Mesendoderm (in vitro differentiated cells): ENCODE measurements at regions not wholly inside any gene's neighbourhood (a gene's known extent, or its start where the extent isn't known, plus 50 kb on each side); places are given as distances from the start of the nearest gene placed in this dataset.

Experiments
- DNase-seq: peaks from one replicate; pipeline ENCODE4 v3.0.0; 2013
- H2AK5ac ChIP-seq: 2 replicates; pipeline ENCODE4 v1.6.1; 2013; ENCODE audit warnings: low read length, inconsistent platforms
- H2BK120ac ChIP-seq: 2 replicates; pipeline ENCODE4 v1.6.1; 2013; ENCODE audit warnings: low read depth, mild to moderate bottlenecking, low read length, moderate library complexity, mixed read lengths
- H2BK15ac ChIP-seq: replicated peaks from 2 replicates; pipeline ENCODE4 v1.6.1; 2013; ENCODE audit warnings: low read depth, mild to moderate bottlenecking, moderate library complexity
- H2BK5ac ChIP-seq: 2 replicates; pipeline ENCODE4 v1.6.1; 2013; ENCODE audit warnings: low read length, inconsistent platforms
- H3K18ac ChIP-seq: 2 replicates; pipeline ENCODE4 v1.6.1; 2013; ENCODE audit warnings: mild to moderate bottlenecking, low read length, mixed read lengths
- H3K23ac ChIP-seq: one replicate; pipeline ENCODE4 v1.6.1; 2013; ENCODE audit warnings: low read length
- H3K27ac ChIP-seq: 2 replicates; pipeline ENCODE4 v1.5.1; 2013; ENCODE audit warnings: low read depth, mild to moderate bottlenecking, inconsistent platforms, low read length, moderate library complexity
- H3K27me3 ChIP-seq: 2 replicates; pipeline ENCODE4 v1.6.1; 2013; ENCODE audit warnings: low read length, control low read depth, mild to moderate bottlenecking, inconsistent platforms; ENCODE audit not compliant: insufficient read depth, poor library complexity
- H3K36me3 ChIP-seq: 2 replicates; pipeline ENCODE4 v1.6.1; 2013; ENCODE audit warnings: low read length, inconsistent platforms; ENCODE audit not compliant: control insufficient read depth, insufficient read depth
- H3K4ac ChIP-seq: one replicate; pipeline ENCODE4 v1.6.1; 2013; ENCODE audit warnings: low read depth, mild to moderate bottlenecking, low read length, moderate library complexity
- H3K4me1 ChIP-seq: 2 replicates; pipeline ENCODE4 v1.6.1; 2013; ENCODE audit warnings: low read depth, low read length, inconsistent platforms; ENCODE audit not compliant: control insufficient read depth
- H3K4me2 ChIP-seq: 2 replicates; pipeline ENCODE4 v1.6.1; 2013; ENCODE audit warnings: low read length
- H3K4me3 ChIP-seq: 2 replicates; pipeline ENCODE4 v1.5.1; 2013; ENCODE audit warnings: mild to moderate bottlenecking, low read length
- H3K56ac ChIP-seq: one replicate; pipeline ENCODE4 v1.6.1; 2013; ENCODE audit warnings: low read length
- H3K79me1 ChIP-seq: 2 replicates; pipeline ENCODE4 v1.6.1; 2013; ENCODE audit warnings: low read length, inconsistent platforms
- H3K79me2 ChIP-seq: 2 replicates; pipeline ENCODE4 v1.6.1; 2013; ENCODE audit warnings: mild to moderate bottlenecking, low read length; ENCODE audit not compliant: control insufficient read depth, insufficient read depth
- H3K9ac ChIP-seq: 2 replicates; pipeline ENCODE4 v1.6.1; 2013; ENCODE audit warnings: low read length, inconsistent platforms
- H4K5ac ChIP-seq: one replicate; pipeline ENCODE4 v1.6.1; 2013; ENCODE audit warnings: low read length
- H4K8ac ChIP-seq: one replicate; pipeline ENCODE4 v1.6.1; 2013; ENCODE audit warnings: low read depth, mild to moderate bottlenecking, control low read depth, low read length, moderate library complexity
- whole genome bisulfite sequencing: extraction: QIAGEN DNeasy Blood & Tissue Kit; methylation state at CpG from one replicate; pipeline ENCODE4 v1.1.7; 2013; ENCODE audit warnings: low lambda C conversion rate, missing lambda C conversion rate; ENCODE audit not compliant: insufficient coverage; ENCODE audit errors: extremely low coverage; 5-methylcytosine and 5-hydroxymethylcytosine counted together

GRCh38 chr9:69955536-69956355, 87.9 kb upstream of the MAMDC2 start:
- no peak overlapping the region for H3K18ac ChIP-seq
- H3K56ac ChIP-seq = no peak overlapping the region
- H2BK15ac ChIP-seq = no peak overlapping the region
- no peak overlapping the region for H4K5ac ChIP-seq
- H3K79me1 ChIP-seq = no peaks in the 10 kb centered on the region
- H3K27me3 ChIP-seq = no peaks in the 10 kb centered on the region
- H3K4ac ChIP-seq = no peak overlapping the region
- no CpG with 5 or more reads among the region's 6 CpGs for WGBS
- H3K27ac ChIP-seq = no peak overlapping the region
- H3K4me3 ChIP-seq = no peak overlapping the region
- no peaks in the 10 kb centered on the region for H3K4me1 ChIP-seq
- H3K79me2 ChIP-seq = no peaks in the 10 kb centered on the region
- no peaks in the 10 kb centered on the region for H3K36me3 ChIP-seq
- H2BK120ac ChIP-seq = no peak overlapping the region
- no peak overlapping the region for H2BK5ac ChIP-seq
- no peak for DNase-seq
- H3K9ac ChIP-seq = no peak overlapping the region
- H3K4me2 ChIP-seq = no peak overlapping the region
- no peak overlapping the region for H4K8ac ChIP-seq
- H2AK5ac ChIP-seq = no peak overlapping the region
- no peak overlapping the region for H3K23ac ChIP-seq

GRCh38 chr9:69961843-69962242, 81.8 kb upstream of the MAMDC2 start:
- no CpG with 5 or more reads among the region's 1 CpG for WGBS
- H3K4me1 ChIP-seq = no peaks in the 10 kb centered on the region
- no peaks in the 10 kb centered on the region for H3K27me3 ChIP-seq
- H3K9ac ChIP-seq = no peak overlapping the region
- no peaks in the 10 kb centered on the region for H3K79me1 ChIP-seq
- no peak overlapping the region for H3K4ac ChIP-seq
- H2BK15ac ChIP-seq = no peak overlapping the region
- no peak overlapping the region for H2BK5ac ChIP-seq
- no peak overlapping the region for H2AK5ac ChIP-seq
- H3K79me2 ChIP-seq = no peaks in the 10 kb centered on the region
- no peak overlapping the region for H4K8ac ChIP-seq
- H3K4me3 ChIP-seq = no peak overlapping the region
- DNase-seq = no peak
- H3K27ac ChIP-seq = no peak overlapping the region
- H3K4me2 ChIP-seq = no peak overlapping the region
- H3K23ac ChIP-seq = no peak overlapping the region
- no peaks in the 10 kb centered on the region for H3K36me3 ChIP-seq
- H2BK120ac ChIP-seq = no peak overlapping the region
- H3K18ac ChIP-seq = no peak overlapping the region
- no peak overlapping the region for H3K56ac ChIP-seq
- H4K5ac ChIP-seq = no peak overlapping the region

- Histone ChIP-seq H3K4me2 (no peak overlapping the region), H3K23ac (no peak overlapping the region), H3K27ac (no peak overlapping the region), H2AK5ac (no peak overlapping the region), H3K18ac (no peak overlapping the region), H2BK5ac (no peak overlapping the region), H3K56ac (no peak overlapping the region), H4K8ac (no peak overlapping the region), H2BK15ac (no peak overlapping the region), H3K79me1 (no peaks in the 10 kb centered on the region), H3K9ac (no peak overlapping the region), H3K4me3 (no peak overlapping the region), H3K4me1 (no peaks in the 10 kb centered on the region), H3K79me2 (no peaks in the 10 kb centered on the region), H3K27me3 (no peaks in the 10 kb centered on the region), H2BK120ac (no peak overlapping the region), H4K5ac (no peak overlapping the region), H3K4ac (no peak overlapping the region), H3K36me3 (no peaks in the 10 kb centered on the region)
- WGBS = no CpG with 5 or more reads among the region's 9 CpGs
- DNase-seq = no peak
Observed at GRCh38 chr9:69963803-69964202, 79.8 kb upstream of the MAMDC2 start.

- no peak overlapping the region for H3K4me3 ChIP-seq
- H2BK5ac ChIP-seq = no peak overlapping the region
- H4K5ac ChIP-seq = no peak overlapping the region
- no peaks in the 10 kb centered on the region for H3K27me3 ChIP-seq
- H3K36me3 ChIP-seq = no peaks in the 10 kb centered on the region
- no peak overlapping the region for H2AK5ac ChIP-seq
- no peak overlapping the region for H3K18ac ChIP-seq
- H2BK120ac ChIP-seq = no peak overlapping the region
- H3K4ac ChIP-seq = no peak overlapping the region
- no CpG with 5 or more reads among the region's 1 CpG for WGBS
- H3K23ac ChIP-seq = no peak overlapping the region
- H3K9ac ChIP-seq = no peak overlapping the region
- no peaks in the 10 kb centered on the region for H3K4me1 ChIP-seq
- H3K56ac ChIP-seq = no peak overlapping the region
- H3K79me2 ChIP-seq = no peaks in the 10 kb centered on the region
- no peaks in the 10 kb centered on the region for H3K79me1 ChIP-seq
- H4K8ac ChIP-seq = no peak overlapping the region
- H2BK15ac ChIP-seq = no peak overlapping the region
- H3K27ac ChIP-seq = no peak overlapping the region
- H3K4me2 ChIP-seq = no peak overlapping the region
- no peak for DNase-seq
Observed at GRCh38 chr9:69964446-69964845, 79.2 kb upstream of the MAMDC2 start.

GRCh38 chr9:69965416-69966145, 78.1 kb upstream of the MAMDC2 start:
- Histone ChIP-seq H3K4ac (no peak overlapping the region), H3K9ac (no peak overlapping the region), H3K4me2 (no peak overlapping the region), H3K79me2 (no peaks in the 10 kb centered on the region), H4K5ac (no peak overlapping the region), H4K8ac (no peak overlapping the region), H3K4me3 (no peak overlapping the region), H2AK5ac (no peak overlapping the region), H3K27ac (no peak overlapping the region), H2BK120ac (no peak overlapping the region), H3K23ac (no peak overlapping the region), H3K18ac (no peak overlapping the region), H3K36me3 (no peaks in the 10 kb centered on the region), H2BK15ac (no peak overlapping the region), H2BK5ac (no peak overlapping the region), H3K79me1 (no peaks in the 10 kb centered on the region), H3K56ac (no peak overlapping the region), H3K27me3 (no peaks in the 10 kb centered on the region), H3K4me1 (no peaks in the 10 kb centered on the region)
- no CpG with 5 or more reads among the region's 6 CpGs for WGBS
- no peak for DNase-seq
